Caco-2 (cell line): ENCODE measurements at regions not wholly inside any gene's neighbourhood (a gene's known extent, or its start where the extent isn't known, plus 50 kb on each side); places are given as distances from the start of the nearest gene placed in this dataset.

Source experiments
- BruUV-seq: library from RNA; stranded (reverse); fragments of 400-500 nt; replicated peaks from 2 replicates; lab custom pipeline; 2021; lab: Mats Ljungman, UMichigan
- CTCF ChIA-PET: fragments of 300-600 bp; sonication (Branson Sonifier 250); formaldehyde crosslinking; loops from one replicate; lab custom pipeline; 2022; ENCODE audit warnings: antibody characterized with exemption; lab: Charles Lee
- POLR2A ChIA-PET: fragments of 300-600 bp; sonication (Branson Sonifier 250); formaldehyde crosslinking; loops from one replicate; lab custom pipeline; 2022; ENCODE audit warnings: antibody characterized with exemption; lab: Charles Lee
- DNase-seq, 2 experiments: peaks; one replicate each; pipeline versions ENCODE4 v3.0.0 to v3.0.0-alpha.2; 2020 to 2022
- H3K27me3 ChIP-seq: replicated peaks from 2 replicates; pipeline ENCODE4 v1.6.0; 2011; ENCODE audit warnings: low read length; ENCODE audit not compliant: control insufficient read depth, insufficient read depth
- H3K36me3 ChIP-seq: 2 replicates; pipeline ENCODE4 v1.5.1; 2011; ENCODE audit warnings: low read length; ENCODE audit not compliant: control insufficient read depth, insufficient read depth
- H3K4me1 ChIP-seq: fragments of 250-450 bp; sonication (Bioruptor Pico); 2 replicates; pipeline ENCODE4 v1.5.1; 2020; ENCODE audit warnings: mild to moderate bottlenecking
- H3K4me3 ChIP-seq: 2 replicates; pipeline ENCODE4 v1.5.1; 2011; ENCODE audit warnings: low read depth, mild to moderate bottlenecking, control low read depth, low read length
- H3K9me3 ChIP-seq: fragments of 250-450 bp; sonication (Bioruptor Pico); 2 replicates; pipeline ENCODE4 v1.5.1; 2020; ENCODE audit warnings: mild to moderate bottlenecking, moderate library complexity
- H3K27ac Mint-ChIP-seq: one replicate; pipeline ENCODE4 v1.8.0; 2022; ENCODE audit warnings: mixed read lengths; ENCODE audit not compliant: unreplicated experiment
- H3K27me3 Mint-ChIP-seq: one replicate; pipeline ENCODE4 v1.8.0; 2022; ENCODE audit warnings: mixed read lengths; ENCODE audit not compliant: insufficient read depth, unreplicated experiment
- H3K36me3 Mint-ChIP-seq: one replicate; pipeline ENCODE4 v1.8.0; 2022; ENCODE audit warnings: mild to moderate bottlenecking, mixed read lengths; ENCODE audit not compliant: insufficient read depth, unreplicated experiment
- H3K4me1 Mint-ChIP-seq: one replicate; pipeline ENCODE4 v1.8.0; 2022; ENCODE audit warnings: low read depth, mixed read lengths; ENCODE audit not compliant: unreplicated experiment
- H3K4me3 Mint-ChIP-seq: one replicate; pipeline ENCODE4 v1.8.0; 2022; ENCODE audit warnings: mild to moderate bottlenecking, moderate library complexity, mixed read lengths; ENCODE audit not compliant: unreplicated experiment
- H3K9me3 Mint-ChIP-seq: one replicate; pipeline ENCODE4 v1.8.0; 2022; ENCODE audit warnings: mixed read lengths; ENCODE audit not compliant: unreplicated experiment
- CTCF ChIP-seq, 2 experiments: fragments of 200-600 bp in 1 of 2; IDR thresholded peaks; 1 replicate in 1 of 2; 2 replicates in 1 of 2; pipeline versions ENCODE4 v1.5.1 to v1.8.0; 2011 to 2022; ENCODE audit warnings: antibody characterized with exemption in 1 of 2, control low read depth in 1 of 2, inconsistent platforms in 1 of 2, low read depth in 1 of 2, low read length in 1 of 2, mild to moderate bottlenecking in 1 of 2, moderate library complexity in 1 of 2; ENCODE audit not compliant: insufficient read depth in 1 of 2, severe bottlenecking in 1 of 2, unreplicated experiment in 1 of 2
- intact Hi-C: fragments of 100-400 bp; cut with micrococcal nuclease; formaldehyde crosslinking; loops from one replicate; pipeline ENCODE4 v1.10.0; 2022; ENCODE audit not compliant: unreplicated experiment

- Mint-ChIP-seq H3K9me3 (no peaks in the 10 kb centered on the region), H3K36me3 (no peaks in the 10 kb centered on the region), H3K4me1 (no peaks in the 10 kb centered on the region), H3K4me3 (no peak overlapping the region), H3K27me3 (peaks cover 3% of the 10 kb centered on the region), H3K27ac (no peak overlapping the region)
- no peaks in the 10 kb centered on the region for H3K36me3 ChIP-seq
- ChIA-PET POLR2A (no interaction called here), CTCF (no interaction called here)
- no peaks in the 10 kb centered on the region for H3K27me3 ChIP-seq
- DNase-seq, result no peak
- no peaks in the 10 kb centered on the region for H3K4me1 ChIP-seq
- TF ChIP-seq CTCF (IDR thresholded peaks at IDR 0.05; ENCODE audit: insufficient read depth in 1 of 2, low read depth in 1 of 2, low read length in 1 of 2, severe bottlenecking in 1 of 2, unreplicated experiment in 1 of 2), result no peak
- no peak overlapping the region for H3K4me3 ChIP-seq
- H3K9me3 ChIP-seq, result 0 out of 2 replicates have a peak, but pooled peaks cover 3% of the 10 kb centered on the region
- intact Hi-C loops, result no loop called here
- no TSS peak for BruUV-seq
Observed at GRCh38 chr3:106229495-106230278, 360.9 kb upstream of the CBLB start.

- intact Hi-C loops, result no loop called here
- ChIA-PET POLR2A (no interaction called here), CTCF (no interaction called here)
- Histone ChIP-seq H3K9me3 (peaks cover 3% of the 10 kb centered on the region; the same call in 1 of the 2 replicates), H3K36me3 (no peaks in the 10 kb centered on the region), H3K27me3 (no peaks in the 10 kb centered on the region), H3K4me1 (no peaks in the 10 kb centered on the region), H3K4me3 (no peak overlapping the region)
- H3K4me3 Mint-ChIP-seq, result no peak overlapping the region
- H3K9me3 Mint-ChIP-seq, result no peaks in the 10 kb centered on the region
- H3K27ac Mint-ChIP-seq, result no peak overlapping the region
- no peak for TF ChIP-seq CTCF (IDR thresholded peaks at IDR 0.05; ENCODE audit: insufficient read depth in 1 of 2, low read depth in 1 of 2, low read length in 1 of 2, severe bottlenecking in 1 of 2, unreplicated experiment in 1 of 2)
- H3K4me1 Mint-ChIP-seq, result no peaks in the 10 kb centered on the region
- no TSS peak for BruUV-seq
- DNase-seq, result no peak
- H3K36me3 Mint-ChIP-seq, result no peaks in the 10 kb centered on the region
- peaks cover 5% of the 10 kb centered on the region for H3K27me3 Mint-ChIP-seq
Observed at GRCh38 chr3:106231086-106231485, 362.3 kb upstream of the CBLB start.

- peaks cover 6% of the 10 kb centered on the region for H3K27me3 Mint-ChIP-seq
- ChIA-PET CTCF (no interaction called here), POLR2A (no interaction called here)
- H3K4me3 Mint-ChIP-seq, result no peak overlapping the region
- no peaks in the 10 kb centered on the region; the same call in 1 of the 2 replicates for H3K9me3 ChIP-seq
- no peaks in the 10 kb centered on the region for H3K36me3 Mint-ChIP-seq
- BruUV-seq, result no TSS peak
- intact Hi-C loops, result no loop called here
- no peak overlapping the region for H3K4me3 ChIP-seq
- no peaks in the 10 kb centered on the region for H3K27me3 ChIP-seq
- DNase-seq, result no peak
- H3K4me1 ChIP-seq, result no peaks in the 10 kb centered on the region
- peaks cover 10% of the 10 kb centered on the region for H3K9me3 Mint-ChIP-seq
- no peaks in the 10 kb centered on the region for H3K4me1 Mint-ChIP-seq
- no peak overlapping the region for H3K27ac Mint-ChIP-seq
- H3K36me3 ChIP-seq, result no peaks in the 10 kb centered on the region
- TF ChIP-seq CTCF (IDR thresholded peaks at IDR 0.05; ENCODE audit: insufficient read depth in 1 of 2, low read depth in 1 of 2, low read length in 1 of 2, severe bottlenecking in 1 of 2, unreplicated experiment in 1 of 2), result no peak
Observed at GRCh38 chr3:106232956-106233355, 364.1 kb upstream of the CBLB start.
